PC-3 (cell line): ENCODE measurements at regions not wholly inside any gene's neighbourhood (a gene's known extent, or its start where the extent isn't known, plus 50 kb on each side); places are given as distances from the start of the nearest gene placed in this dataset.

Experiments
- CTCF ChIP-seq: fragments of 300-600 bp; sonication (generic); conservative IDR thresholded peaks from 2 replicates; pipeline ENCODE4 v1.5.1; 2017; ENCODE audit warnings: antibody characterized with exemption, low read depth, mild to moderate bottlenecking, low read length
- EZH2 ChIP-seq: fragments of 300-600 bp; sonication (generic); IDR thresholded peaks from one replicate; pipeline ENCODE4 v1.6.1; 2017; ENCODE audit warnings: antibody characterized with exemption, mild to moderate bottlenecking, low read length; ENCODE audit not compliant: unreplicated experiment
- EZH2phosphoT487 ChIP-seq: fragments of 300-600 bp; sonication (generic); IDR thresholded peaks from 2 replicates; pipeline ENCODE4 v1.6.1; 2018; ENCODE audit warnings: mild to moderate bottlenecking, antibody characterized with exemption, low read length, borderline replicate concordance

- TF ChIP-seq CTCF (no peak), EZH2 (no peak), EZH2phosphoT487 (no peak)
These were observed 106.0 kb downstream of the CYP26B1 start for GRCh38 chr2:72041638-72042111.
